SU-DHL-6 (cell line): ENCODE measurements at regions not wholly inside any gene's neighbourhood (a gene's known extent, or its start where the extent isn't known, plus 50 kb on each side); places are given as distances from the start of the nearest gene placed in this dataset.

Source experiments
- H2AFZ ChIP-seq: fragments of 200-600 bp; sonication (generic); 2 replicates; pipeline ENCODE4 v1.6.1; 2014; ENCODE audit warnings: low read depth, mild to moderate bottlenecking, moderate library complexity, mixed read lengths, antibody characterized with exemption, low read length; ENCODE audit not compliant: severe bottlenecking
- H3F3A ChIP-seq: fragments of 200-600 bp; shearing (Covaris generic); 2 replicates; pipeline ENCODE4 v1.6.0; 2016; ENCODE audit warnings: antibody characterized with exemption, mild to moderate bottlenecking; ENCODE audit not compliant: insufficient read depth
- H3K27ac ChIP-seq: fragments of 200-600 bp; sonication (generic); 2 replicates; pipeline ENCODE4 v1.5.1; 2016; ENCODE audit warnings: low read depth, mild to moderate bottlenecking, low read length, moderate library complexity, mixed read lengths
- H3K27me3 ChIP-seq: fragments of 200-600 bp; sonication (generic), shearing (Covaris generic); 2 replicates; pipeline ENCODE4 v1.6.0; 2014; ENCODE audit warnings: mild to moderate bottlenecking, low read length
- H3K36me3 ChIP-seq: fragments of 200-600 bp; sonication (generic); 2 replicates; pipeline ENCODE4 v1.6.1; 2014; ENCODE audit warnings: mild to moderate bottlenecking, low read length, mixed read lengths
- H3K4me2 ChIP-seq: fragments of 300-600, 200-600 bp; shearing (Covaris generic), sonication (generic); 2 replicates; pipeline ENCODE4 v1.6.0; 2014; ENCODE audit warnings: low read length, low read depth, mild to moderate bottlenecking; ENCODE audit not compliant: poor library complexity, severe bottlenecking
- H3K4me3 ChIP-seq: fragments of 200-600 bp; sonication (generic); 2 replicates; pipeline ENCODE4 v1.5.1; 2014; ENCODE audit warnings: antibody characterized with exemption, low read length, mild to moderate bottlenecking, mixed read lengths; ENCODE audit not compliant: insufficient read depth, poor library complexity, severe bottlenecking
- H3K79me2 ChIP-seq: fragments of 200-600 bp; sonication (generic); 2 replicates; pipeline ENCODE4 v1.6.1; 2014; ENCODE audit warnings: mild to moderate bottlenecking, low read length, moderate library complexity; ENCODE audit not compliant: insufficient read depth
- H3K9ac ChIP-seq: fragments of 200-600 bp; sonication (generic); 2 replicates; pipeline ENCODE4 v1.7.0; 2014; ENCODE audit warnings: mild to moderate bottlenecking, low read length
- H3K9me2 ChIP-seq: fragments of 200-600 bp; sonication (generic); replicated peaks from 2 replicates; pipeline ENCODE4 v1.6.1; 2014; ENCODE audit warnings: low read length; ENCODE audit not compliant: insufficient read depth
- H3K9me3 ChIP-seq: fragments of 200-600 bp; sonication (generic); 2 replicates; pipeline ENCODE4 v1.6.1; 2014; ENCODE audit warnings: low read length, mixed read lengths; ENCODE audit not compliant: insufficient read depth
- H4K20me1 ChIP-seq: fragments of 200-600 bp; sonication (generic); 2 replicates; pipeline ENCODE4 v1.6.1; 2014; ENCODE audit warnings: low read depth, mild to moderate bottlenecking, antibody characterized with exemption, low read length, moderate library complexity, mixed read lengths
- EZH2phosphoT487 ChIP-seq: fragments of 200-600 bp; sonication (generic), shearing (Covaris generic); conservative IDR thresholded peaks from 2 replicates; pipeline ENCODE4 v1.6.1; 2018; ENCODE audit warnings: mild to moderate bottlenecking, antibody characterized with exemption, low read length, moderate library complexity, mixed read lengths
- TF ChIP-seq, protein P1 (sequence below): fragments of 200-600 bp; sonication (generic); IDR thresholded peaks from one replicate; pipeline ENCODE4 v1.5.1; 2017; ENCODE audit warnings: antibody characterized with exemption, mild to moderate bottlenecking, low read length, moderate library complexity; ENCODE audit not compliant: insufficient read depth, poor library complexity, severe bottlenecking

DNA sequence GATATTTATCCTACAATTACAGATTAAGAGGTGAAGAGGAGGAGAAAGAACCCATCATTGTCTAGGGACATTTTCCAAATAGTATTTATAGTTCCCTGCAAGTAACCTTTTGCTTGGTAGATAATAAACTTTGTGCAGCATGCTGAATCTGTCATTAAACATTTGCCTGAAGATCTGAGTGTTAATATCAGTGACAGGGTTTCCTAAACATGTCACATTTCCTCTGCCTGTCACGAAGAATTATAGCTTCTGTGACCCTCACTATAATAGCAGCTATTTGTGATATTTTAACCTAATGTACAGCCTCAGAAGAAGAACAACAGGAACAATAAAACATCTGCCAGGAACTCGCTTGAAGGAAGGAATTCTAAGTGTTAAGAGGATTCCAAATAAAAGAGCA lies 350.3 kb downstream of the GXYLT1 start:
- Histone ChIP-seq H3K9me3 (0 out of 2 replicates have a peak, but pooled peaks cover 6% of the 10 kb centered on the region), H3K4me3 (no peak overlapping the region), H3K4me2 (no peak overlapping the region), H3F3A (no peaks in the 10 kb centered on the region), H3K9ac (no peak overlapping the region), H4K20me1 (no peaks in the 10 kb centered on the region), H3K9me2 (no peaks in the 10 kb centered on the region), H3K36me3 (no peaks in the 10 kb centered on the region), H3K27me3 (no peaks in the 10 kb centered on the region), H2AFZ (no peak overlapping the region), H3K27ac (no peak overlapping the region), H3K79me2 (no peaks in the 10 kb centered on the region)
- no peak for TF ChIP-seq EZH2phosphoT487
- TF ChIP-seq, protein P1, sequence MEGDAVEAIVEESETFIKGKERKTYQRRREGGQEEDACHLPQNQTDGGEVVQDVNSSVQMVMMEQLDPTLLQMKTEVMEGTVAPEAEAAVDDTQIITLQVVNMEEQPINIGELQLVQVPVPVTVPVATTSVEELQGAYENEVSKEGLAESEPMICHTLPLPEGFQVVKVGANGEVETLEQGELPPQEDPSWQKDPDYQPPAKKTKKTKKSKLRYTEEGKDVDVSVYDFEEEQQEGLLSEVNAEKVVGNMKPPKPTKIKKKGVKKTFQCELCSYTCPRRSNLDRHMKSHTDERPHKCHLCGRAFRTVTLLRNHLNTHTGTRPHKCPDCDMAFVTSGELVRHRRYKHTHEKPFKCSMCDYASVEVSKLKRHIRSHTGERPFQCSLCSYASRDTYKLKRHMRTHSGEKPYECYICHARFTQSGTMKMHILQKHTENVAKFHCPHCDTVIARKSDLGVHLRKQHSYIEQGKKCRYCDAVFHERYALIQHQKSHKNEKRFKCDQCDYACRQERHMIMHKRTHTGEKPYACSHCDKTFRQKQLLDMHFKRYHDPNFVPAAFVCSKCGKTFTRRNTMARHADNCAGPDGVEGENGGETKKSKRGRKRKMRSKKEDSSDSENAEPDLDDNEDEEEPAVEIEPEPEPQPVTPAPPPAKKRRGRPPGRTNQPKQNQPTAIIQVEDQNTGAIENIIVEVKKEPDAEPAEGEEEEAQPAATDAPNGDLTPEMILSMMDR = no peak

GRCh38 chr12:41784957-41785356 lies 359.7 kb downstream of the GXYLT1 start:
- Histone ChIP-seq H3K4me2 (no peak overlapping the region), H3K27me3 (no peaks in the 10 kb centered on the region), H3K4me3 (no peak overlapping the region), H3K9me3 (no peaks in the 10 kb centered on the region), H3K9ac (no peak overlapping the region), H3K27ac (no peak overlapping the region), H2AFZ (no peak overlapping the region), H3K79me2 (no peaks in the 10 kb centered on the region), H3F3A (no peaks in the 10 kb centered on the region), H3K9me2 (no peaks in the 10 kb centered on the region), H4K20me1 (no peaks in the 10 kb centered on the region), H3K36me3 (no peaks in the 10 kb centered on the region)
- no peak for TF ChIP-seq EZH2phosphoT487
- TF ChIP-seq, protein P1 = no peak

DNA sequence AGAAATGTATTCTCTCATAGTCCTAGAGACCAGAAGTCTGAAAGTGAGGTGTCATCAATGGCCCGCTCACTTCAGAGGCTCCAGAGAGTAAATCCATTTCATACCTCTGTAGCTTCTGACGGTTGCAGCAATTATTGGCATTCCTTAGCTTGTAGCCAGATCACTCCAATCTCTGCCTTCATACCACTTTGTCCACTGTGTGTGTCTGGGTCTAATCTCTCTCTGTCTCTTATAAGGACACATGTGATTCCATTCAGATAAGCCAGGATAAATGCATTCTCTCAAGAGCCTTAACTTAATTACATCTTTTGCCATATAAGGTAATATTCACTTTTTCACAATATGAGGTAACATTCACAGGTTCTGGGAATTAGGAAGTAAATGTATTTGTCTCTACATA lies 365.7 kb downstream of the GXYLT1 start:
- Histone ChIP-seq H3K9me3 (no peaks in the 10 kb centered on the region), H3K79me2 (no peaks in the 10 kb centered on the region), H3K4me3 (no peak overlapping the region), H4K20me1 (no peaks in the 10 kb centered on the region), H3K9me2 (no peaks in the 10 kb centered on the region), H3K27me3 (0 out of 2 replicates have a peak, but pooled peaks cover 4% of the 10 kb centered on the region), H3K4me2 (no peak overlapping the region), H3K36me3 (no peaks in the 10 kb centered on the region), H3K9ac (no peak overlapping the region), H3F3A (no peaks in the 10 kb centered on the region), H3K27ac (no peak overlapping the region), H2AFZ (no peak overlapping the region)
- TF ChIP-seq, protein P1 = no peak
- no peak for TF ChIP-seq EZH2phosphoT487
